ENCODE measurements at regions not wholly inside any gene's neighbourhood (a gene's known extent, or its start where the extent isn't known, plus 50 kb on each side); places are given as distances from the start of the nearest gene placed in this dataset.

DNA sequence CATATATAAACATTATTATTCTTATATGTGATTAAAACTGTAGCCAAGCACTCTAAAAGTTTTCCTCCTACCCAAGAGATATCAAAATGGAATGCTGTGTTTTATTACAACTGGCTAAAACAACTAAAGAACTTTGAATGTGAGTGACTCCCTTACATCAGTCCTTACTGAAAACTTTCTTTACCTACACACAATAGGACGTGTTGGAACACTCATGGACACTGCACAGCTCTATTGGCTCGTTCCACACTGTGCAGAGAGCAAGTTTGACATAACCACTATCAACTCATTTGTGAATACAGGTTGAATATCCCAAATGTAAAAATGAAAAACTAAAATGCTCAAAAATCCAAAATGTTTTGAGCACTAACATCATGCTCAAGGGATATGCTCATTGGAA, 650.6 kb downstream of the SLC4A3 start:
- H2BK5ac ChIP-seq (ENCODE audit: insufficient read length, low read length) = no peak overlapping the region
- H3K27me3 ChIP-seq (ENCODE audit: insufficient read depth, low read length) = no peaks in the 10 kb centered on the region
- H3K4ac ChIP-seq (ENCODE audit: low read depth, low read length) = no peak overlapping the region
- H3K9ac ChIP-seq (ENCODE audit: extremely low read depth, insufficient read length, low read length) = no peak overlapping the region
- H3K14ac ChIP-seq (ENCODE audit: insufficient read depth, low read length) = no peak overlapping the region
- no peak overlapping the region for H4K8ac ChIP-seq (replicated peaks; ENCODE audit: insufficient read length, low read depth, low read length)
- H3K27me3 Mint-ChIP-seq (ENCODE audit: low read depth) = no peaks in the 10 kb centered on the region
- no peaks in the 10 kb centered on the region for H3K79me1 ChIP-seq (ENCODE audit: insufficient read depth, low read depth, low read length, poor library complexity, severe bottlenecking)
- H2BK12ac ChIP-seq (ENCODE audit: insufficient read length, low read depth, low read length) = no peak overlapping the region
- no peak overlapping the region for H3K4me3 Mint-ChIP-seq
- H4K20me1 ChIP-seq (ENCODE audit: control insufficient read depth, insufficient read depth, insufficient read length) = no peaks in the 10 kb centered on the region
- H3K18ac ChIP-seq (ENCODE audit: insufficient read length, low read depth, low read length) = no peak overlapping the region
- no peak overlapping the region for H3T11ph ChIP-seq (ENCODE audit: low read length)
- H3K23ac ChIP-seq (ENCODE audit: insufficient read length, low read depth, low read length) = no peak overlapping the region
- no peaks in the 10 kb centered on the region for H3K23me2 ChIP-seq (ENCODE audit: insufficient read length, low read depth, low read length, poor library complexity, severe bottlenecking)
- H3K56ac ChIP-seq (ENCODE audit: insufficient read length, low read depth, low read length) = no peak overlapping the region
- DNase-seq = no peak
- H2AK5ac ChIP-seq (ENCODE audit: insufficient read length, low read length) = no peak overlapping the region
- no peaks in the 10 kb centered on the region; a peak in 1 of 7 replicates for H3K36me3 Mint-ChIP-seq (ENCODE audit: insufficient read depth in 1 of 3, low read depth in 3 of 3)
- WGBS (ENCODE audit: extremely low coverage, insufficient read length, low lambda C conversion rate) = no CpG with 5 or more reads among the region's 2 CpGs
- H2AFZ ChIP-seq (ENCODE audit: low read length) = no peak overlapping the region
- H3K27ac Mint-ChIP-seq = no peak overlapping the region
- no peaks in the 10 kb centered on the region for H3K4me1 ChIP-seq (ENCODE audit: insufficient read depth, low read length)
- no peaks in the 10 kb centered on the region for H3K9me3 ChIP-seq (ENCODE audit: control insufficient read depth, low read depth, low read length)
- peaks cover 0 to 3% of the 10 kb centered on the region in 2 experiments; a peak in 1 of 5 replicates for H3K9me3 Mint-ChIP-seq
- no peak overlapping the region for H3K4me2 ChIP-seq (ENCODE audit: insufficient read depth, insufficient read length, low read length)
- H3K4me1 Mint-ChIP-seq = no peaks in the 10 kb centered on the region
- no peak overlapping the region for H2BK15ac ChIP-seq (ENCODE audit: low read depth, low read length)
- no peak overlapping the region for H2BK20ac ChIP-seq (ENCODE audit: low read depth, low read length, poor library complexity, severe bottlenecking)
- no peak overlapping the region for H4K5ac ChIP-seq (ENCODE audit: insufficient read length, low read depth, low read length)
- no peak overlapping the region for H3K27ac ChIP-seq (ENCODE audit: insufficient read length, low read depth, low read length)
- no peak overlapping the region for H4K91ac ChIP-seq (ENCODE audit: insufficient read length, low read depth, low read length)
- no peak overlapping the region for H2BK120ac ChIP-seq (ENCODE audit: low read depth, low read length, poor library complexity, severe bottlenecking)
- H3K79me2 ChIP-seq (ENCODE audit: insufficient read depth, low read length) = no peaks in the 10 kb centered on the region
- TF ChIP-seq, protein P1, sequence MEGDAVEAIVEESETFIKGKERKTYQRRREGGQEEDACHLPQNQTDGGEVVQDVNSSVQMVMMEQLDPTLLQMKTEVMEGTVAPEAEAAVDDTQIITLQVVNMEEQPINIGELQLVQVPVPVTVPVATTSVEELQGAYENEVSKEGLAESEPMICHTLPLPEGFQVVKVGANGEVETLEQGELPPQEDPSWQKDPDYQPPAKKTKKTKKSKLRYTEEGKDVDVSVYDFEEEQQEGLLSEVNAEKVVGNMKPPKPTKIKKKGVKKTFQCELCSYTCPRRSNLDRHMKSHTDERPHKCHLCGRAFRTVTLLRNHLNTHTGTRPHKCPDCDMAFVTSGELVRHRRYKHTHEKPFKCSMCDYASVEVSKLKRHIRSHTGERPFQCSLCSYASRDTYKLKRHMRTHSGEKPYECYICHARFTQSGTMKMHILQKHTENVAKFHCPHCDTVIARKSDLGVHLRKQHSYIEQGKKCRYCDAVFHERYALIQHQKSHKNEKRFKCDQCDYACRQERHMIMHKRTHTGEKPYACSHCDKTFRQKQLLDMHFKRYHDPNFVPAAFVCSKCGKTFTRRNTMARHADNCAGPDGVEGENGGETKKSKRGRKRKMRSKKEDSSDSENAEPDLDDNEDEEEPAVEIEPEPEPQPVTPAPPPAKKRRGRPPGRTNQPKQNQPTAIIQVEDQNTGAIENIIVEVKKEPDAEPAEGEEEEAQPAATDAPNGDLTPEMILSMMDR (conservative IDR thresholded peaks at IDR 0.05) = no peak
